GM12891 (cell line): ENCODE measurements at regions not wholly inside any gene's neighbourhood (a gene's known extent, or its start where the extent isn't known, plus 50 kb on each side); places are given as distances from the start of the nearest gene placed in this dataset.

Experiments
- PAX5 ChIP-seq: IDR thresholded peaks from 2 replicates; pipeline ENCODE4 v1.6.1; 2011; ENCODE audit warnings: low read length, moderate library complexity, mild to moderate bottlenecking; ENCODE audit not compliant: insufficient read depth, severe bottlenecking
- POLR2A ChIP-seq: IDR thresholded peaks from 2 replicates; pipeline ENCODE4 v1.6.1; 2011; ENCODE audit warnings: low read depth, low read length, control low read depth
- POLR2AphosphoS5 ChIP-seq: IDR thresholded peaks from 2 replicates; pipeline ENCODE4 v1.6.1; 2011; ENCODE audit warnings: low read depth, low read length, control low read depth

GRCh38 chr6:40185486-40185885 is 251.2 kb upstream of the MOCS1 start:
- TF ChIP-seq POLR2AphosphoS5 (no peak), POLR2A (no peak), PAX5 (no peak)
